Smooth muscle cell of the brain vasculature (primary cell): ENCODE measurements at regions not wholly inside any gene's neighbourhood (a gene's known extent, or its start where the extent isn't known, plus 50 kb on each side); places are given as distances from the start of the nearest gene placed in this dataset.
A peak's percentile ranks its signal among the peaks of the same experiment; 100 is the strongest.
"Not testable (repeated sequence)": the region's sequence is repeated elsewhere in the genome, so short reads cannot be mapped to it uniquely, and the experiment has no call there.

ENCODE experiments used
- DNase-seq: peaks from one replicate; pipeline ENCODE4 v3.0.0-alpha.2; 2012; ENCODE audit warnings: low read depth, low spot score

DNA sequence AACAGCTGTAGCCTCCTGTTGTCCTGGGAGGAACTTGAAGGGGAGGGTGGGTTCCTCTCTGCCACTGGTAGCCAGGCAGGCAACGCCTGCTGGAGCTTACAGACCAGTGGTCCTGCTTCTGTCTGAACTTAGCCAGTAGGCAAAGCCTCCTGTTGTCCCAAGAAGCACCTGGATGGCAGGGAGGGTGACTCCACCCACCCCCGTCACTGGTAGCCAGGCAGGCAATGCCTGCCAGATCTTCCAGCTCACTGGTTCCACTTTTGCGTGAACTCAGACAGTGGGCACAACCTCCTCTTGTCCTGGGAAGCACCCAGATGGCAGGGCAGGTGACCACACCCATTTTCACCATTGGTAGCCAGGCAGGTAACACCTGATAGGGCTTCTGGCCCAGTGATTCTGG lies 203.5 kb upstream of the DIPK2B start:
- no peak for DNase-seq

DNA sequence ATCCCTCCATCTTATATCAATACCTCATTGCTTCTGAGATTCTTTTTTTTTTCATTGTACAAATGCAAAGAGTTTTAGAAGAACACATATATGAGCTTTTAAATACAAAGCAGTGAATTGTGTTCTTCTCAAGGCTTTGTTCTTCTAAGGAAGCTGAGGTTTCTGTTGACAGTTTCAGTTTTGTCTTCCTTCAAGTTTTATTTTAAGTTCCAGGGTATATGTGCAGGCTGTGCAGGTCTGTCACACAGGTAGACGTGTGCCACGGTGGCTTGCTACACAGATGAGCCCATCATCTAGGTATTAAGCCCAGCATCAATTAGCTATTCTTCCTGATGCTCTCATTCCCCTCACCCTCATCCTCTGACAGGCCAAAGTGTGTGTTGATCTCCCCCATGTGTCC lies 201.2 kb upstream of the DIPK2B start:
- no peak for DNase-seq

DNA sequence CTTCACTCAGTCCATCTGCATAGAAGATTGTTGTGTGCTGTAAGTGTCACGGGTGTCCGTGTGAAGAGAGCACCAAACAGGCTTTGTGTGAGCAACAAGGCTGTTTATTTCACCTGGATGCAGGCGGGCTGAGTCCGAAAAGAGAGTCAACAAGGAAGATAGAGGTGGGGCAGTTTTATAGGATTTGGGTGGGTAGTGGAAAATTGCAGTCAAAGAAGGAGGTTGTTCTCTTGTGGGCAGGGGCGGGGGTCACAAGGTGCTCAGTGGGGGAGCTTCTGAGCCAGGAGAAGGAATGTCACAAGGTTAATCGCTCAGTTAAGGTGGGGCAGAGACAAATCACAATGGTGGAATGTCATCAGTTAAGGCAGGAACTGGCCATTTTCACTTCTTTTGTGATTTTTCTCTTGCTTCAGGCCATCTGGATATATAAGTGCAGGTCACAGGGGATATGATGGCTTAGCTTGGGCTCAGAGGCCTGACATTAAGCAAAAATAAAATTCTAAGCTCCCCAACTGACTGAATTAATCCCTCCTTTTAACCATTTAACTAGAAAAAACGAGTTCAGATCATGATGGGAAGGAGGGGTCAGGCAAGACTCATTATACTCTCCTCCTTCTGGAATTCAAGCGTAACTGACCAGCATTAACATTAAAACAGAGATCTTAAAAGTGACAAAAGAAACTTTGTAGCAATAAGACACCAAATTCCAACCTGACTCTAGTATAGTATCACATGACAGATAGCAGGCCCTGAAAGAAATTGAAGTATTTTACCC lies 200.5 kb upstream of the DIPK2B start:
- DNase-seq = not testable (repeated sequence)

DNA sequence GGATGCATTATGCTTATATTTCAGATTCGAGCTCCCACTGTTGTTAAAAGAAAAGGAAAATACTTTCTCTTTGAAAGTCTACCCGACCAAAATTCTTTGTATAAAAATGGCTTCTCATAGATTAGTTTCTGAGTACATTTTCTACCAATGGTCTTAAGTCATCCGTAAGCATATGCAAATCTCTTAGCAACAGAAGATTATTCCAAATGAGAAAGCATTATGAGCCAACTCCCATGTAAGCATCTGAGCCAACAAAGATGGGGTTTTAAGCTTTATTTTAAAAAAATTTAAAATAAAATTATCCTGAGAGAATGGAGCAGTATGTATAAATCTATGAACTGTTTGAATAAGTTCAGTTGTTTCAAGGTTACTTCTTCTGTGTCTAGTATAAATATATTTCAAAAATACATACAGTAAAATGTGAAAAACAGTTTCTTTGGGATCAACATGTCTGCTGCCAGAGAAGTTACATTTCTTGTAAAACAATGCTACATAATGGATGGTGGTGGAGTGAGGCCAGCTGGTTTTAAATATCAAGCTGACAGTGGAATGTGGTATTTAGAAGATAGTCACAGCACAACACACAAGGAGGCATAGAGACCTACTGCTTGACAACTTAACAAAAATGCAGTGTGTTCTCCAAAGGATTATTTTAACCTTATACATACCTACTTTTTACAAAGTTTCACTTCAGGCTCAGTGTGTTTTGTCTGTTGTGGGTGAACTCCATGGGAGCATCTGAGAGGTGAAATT lies 199.5 kb upstream of the DIPK2B start:
- DNase-seq = peak; percentile 18

DNA sequence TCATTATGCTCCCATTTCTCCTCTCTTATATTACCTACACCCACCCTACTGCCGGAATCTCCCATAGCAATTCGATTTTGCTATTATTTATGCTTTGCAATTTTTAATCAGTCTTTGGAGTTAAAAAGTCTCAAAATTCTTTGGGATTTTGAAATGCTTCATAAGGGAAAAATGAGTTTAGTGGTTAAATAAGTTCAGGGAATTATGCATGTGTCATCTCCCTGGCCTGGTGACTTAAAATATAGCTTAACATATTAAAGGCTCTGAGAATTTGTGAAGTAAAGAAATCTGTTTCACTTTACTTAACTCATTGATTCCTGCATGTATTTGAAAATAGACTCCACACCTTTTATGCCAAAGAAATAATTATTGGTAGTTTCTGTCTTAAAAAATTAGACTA lies 185.1 kb upstream of the DIPK2B start:
- no peak for DNase-seq

DNA sequence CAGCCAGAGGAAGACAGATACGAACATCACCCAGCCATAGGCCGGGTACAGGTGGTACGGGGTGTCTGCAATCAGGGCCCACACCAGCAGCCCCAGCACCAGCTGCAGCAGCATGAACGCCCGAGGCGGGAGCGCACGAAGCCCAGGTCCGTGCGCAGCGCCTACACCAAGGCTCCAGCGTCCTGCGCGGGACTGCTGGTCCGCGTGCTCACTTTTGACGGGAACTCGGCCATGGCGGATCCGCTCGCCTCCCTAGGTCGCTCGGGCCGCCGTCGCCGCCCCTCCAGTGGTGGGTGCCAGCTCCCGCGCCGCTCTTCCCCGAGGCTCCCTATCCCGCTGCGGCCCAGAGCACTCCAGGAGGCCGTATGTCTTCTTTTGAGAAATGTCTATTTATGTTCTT lies 181.2 kb upstream of the DIPK2B start:
- DNase-seq = no peak

DNA sequence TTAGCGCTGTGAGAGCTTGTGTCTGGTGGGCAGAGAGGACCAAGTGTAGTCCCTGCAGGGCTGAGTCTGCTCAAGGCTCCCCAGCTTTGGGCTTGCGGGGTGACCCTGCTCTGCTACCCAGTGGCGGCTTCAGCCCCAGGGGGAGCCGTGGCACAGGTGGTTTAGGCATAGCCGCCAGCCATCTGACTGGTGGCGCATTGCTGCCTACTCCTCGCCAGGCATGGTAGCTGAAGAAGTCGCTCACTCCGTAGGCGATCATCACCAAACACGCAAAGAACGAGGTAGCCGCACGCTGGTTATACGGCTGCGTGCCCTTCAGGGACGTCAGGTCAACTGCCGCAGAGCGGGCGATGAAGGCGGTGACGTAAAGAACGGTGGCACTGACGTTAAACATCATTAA lies 180.7 kb upstream of the DIPK2B start:
- DNase-seq = no peak

DNA sequence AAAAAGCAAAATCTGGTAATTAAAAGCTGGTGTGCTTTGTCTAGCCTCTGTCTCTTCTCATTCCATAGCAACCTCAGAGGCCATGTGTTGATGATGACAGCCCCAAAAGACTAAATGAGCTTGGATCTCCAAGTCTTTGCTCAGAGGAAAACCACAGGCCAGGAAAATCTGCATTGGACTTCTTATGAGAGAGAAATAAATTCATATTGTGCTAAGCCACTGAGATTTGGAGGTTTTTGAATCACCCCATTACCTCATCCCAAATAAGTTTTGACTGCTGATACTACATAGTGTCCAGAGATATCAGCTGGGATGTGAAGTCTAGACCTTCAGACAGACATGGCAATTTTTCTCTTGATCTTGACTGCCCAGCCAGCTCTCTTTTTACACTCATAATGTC lies 178.6 kb upstream of the DIPK2B start:
- no peak for DNase-seq

DNA sequence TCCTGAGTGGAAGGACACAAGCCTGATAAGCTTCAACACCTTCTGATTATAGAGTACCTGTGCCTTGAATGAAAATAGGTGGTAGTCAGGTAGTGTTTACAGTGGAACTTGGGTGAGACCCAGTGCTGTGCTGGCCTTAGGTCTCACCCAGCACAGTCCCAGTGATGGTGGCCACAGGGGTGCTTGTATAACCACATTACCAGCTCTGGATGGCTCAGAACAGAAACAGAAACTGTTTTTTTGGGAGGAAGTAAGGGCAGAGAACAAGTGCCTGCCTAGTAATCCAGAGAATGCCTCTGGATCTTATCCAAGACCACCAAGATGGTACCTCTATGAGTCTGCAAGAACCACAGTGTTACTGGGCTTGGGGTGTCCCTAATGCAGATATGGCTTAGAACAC lies 171.5 kb upstream of the DIPK2B start:
- DNase-seq = no peak

DNA sequence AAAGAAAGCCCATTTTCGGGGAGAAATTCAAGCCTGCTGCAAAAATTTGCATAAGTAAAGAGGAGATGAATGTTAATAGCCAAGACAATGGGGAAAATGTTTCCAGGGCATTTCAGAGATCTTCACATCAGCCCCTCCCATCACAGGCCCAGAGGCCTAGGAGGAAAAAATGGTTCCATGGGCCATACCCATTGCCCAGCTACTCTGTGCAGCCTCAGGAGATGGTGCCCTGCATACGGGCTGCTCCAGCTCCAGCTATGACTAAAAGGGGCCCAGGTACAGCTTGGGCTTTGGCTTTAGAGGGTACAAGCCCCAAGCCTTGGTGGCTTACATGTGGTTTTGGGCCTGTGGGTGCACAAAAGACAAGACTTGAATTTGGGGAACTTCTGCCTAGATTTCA lies 168.0 kb upstream of the DIPK2B start:
- DNase-seq = no peak

DNA sequence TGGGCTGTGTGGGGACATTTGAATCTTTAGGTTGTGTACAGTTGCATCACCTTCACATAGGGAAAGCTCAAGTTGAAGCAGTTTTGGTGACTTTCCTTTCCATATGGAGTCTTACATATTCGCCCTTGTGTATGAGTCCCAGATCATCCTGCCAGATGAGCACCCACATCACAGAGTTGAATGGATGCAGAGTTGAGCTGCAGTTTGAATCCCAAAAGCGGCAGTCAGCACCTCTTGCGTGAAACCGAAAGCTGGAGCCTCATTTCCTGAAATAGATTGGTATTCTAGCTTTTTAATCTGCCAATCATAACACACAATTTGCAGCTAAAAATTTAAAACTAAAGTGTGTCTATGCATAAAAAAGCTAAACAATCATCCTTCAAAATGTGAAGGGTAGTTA lies 162.9 kb upstream of the DIPK2B start:
- no peak for DNase-seq

DNA sequence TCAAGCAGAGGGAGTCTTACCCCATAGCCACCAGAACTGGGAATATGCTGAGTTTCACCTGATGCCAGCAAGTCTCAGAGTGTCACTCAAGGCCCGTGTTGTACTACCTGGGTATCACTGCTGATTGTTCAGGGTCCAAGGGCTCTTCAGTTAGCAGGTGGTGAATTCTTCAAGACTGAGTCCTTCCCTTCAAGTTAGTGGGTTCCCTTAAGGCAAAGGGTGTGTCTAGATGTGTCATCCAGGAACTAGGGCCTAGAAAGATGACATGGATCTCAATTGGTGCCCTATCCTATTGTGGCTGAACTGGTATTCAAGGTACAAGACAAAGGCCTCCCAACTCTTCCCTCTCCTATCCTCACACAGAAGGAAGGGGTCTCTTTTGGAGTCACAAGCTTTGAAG lies 159.9 kb upstream of the DIPK2B start:
- no peak for DNase-seq

DNA sequence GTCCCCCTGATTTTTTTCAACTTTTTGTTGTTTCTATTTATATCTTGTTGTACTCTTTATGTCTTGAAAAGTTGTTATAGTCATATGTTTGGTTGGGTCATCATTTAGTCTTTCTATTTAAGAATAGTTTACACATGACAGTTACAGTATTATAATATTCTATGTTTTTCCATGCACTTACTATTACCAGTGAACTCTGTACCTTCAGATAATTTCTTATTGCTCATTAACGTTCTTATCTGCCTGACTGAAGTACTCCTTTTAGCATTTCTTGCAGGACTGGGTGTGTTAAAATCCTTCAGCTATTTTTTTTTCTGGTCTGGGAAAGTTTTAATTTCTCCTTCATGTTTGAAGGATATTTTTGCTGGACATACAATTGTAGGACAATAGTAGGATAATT lies 157.7 kb upstream of the DIPK2B start:
- no peak for DNase-seq

DNA sequence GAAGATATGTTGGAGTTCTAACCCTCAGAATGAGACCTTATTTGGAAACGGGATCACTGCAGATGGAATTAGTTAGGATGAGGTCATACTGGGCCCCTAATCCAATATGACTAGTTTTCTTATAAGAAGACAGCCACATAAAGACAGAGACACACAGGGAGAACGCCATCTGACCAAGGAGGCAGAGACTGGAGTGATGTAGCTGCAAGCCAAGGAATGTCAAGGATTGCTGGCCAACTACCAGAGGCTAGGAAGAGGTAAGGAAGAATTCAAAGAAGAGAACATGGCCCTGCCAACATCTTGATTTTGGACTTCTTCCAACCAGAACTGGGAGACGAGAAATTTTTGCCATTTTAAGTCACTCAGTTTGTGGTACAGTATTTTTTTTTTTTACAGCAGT lies 152.8 kb upstream of the DIPK2B start:
- DNase-seq = no peak

DNA sequence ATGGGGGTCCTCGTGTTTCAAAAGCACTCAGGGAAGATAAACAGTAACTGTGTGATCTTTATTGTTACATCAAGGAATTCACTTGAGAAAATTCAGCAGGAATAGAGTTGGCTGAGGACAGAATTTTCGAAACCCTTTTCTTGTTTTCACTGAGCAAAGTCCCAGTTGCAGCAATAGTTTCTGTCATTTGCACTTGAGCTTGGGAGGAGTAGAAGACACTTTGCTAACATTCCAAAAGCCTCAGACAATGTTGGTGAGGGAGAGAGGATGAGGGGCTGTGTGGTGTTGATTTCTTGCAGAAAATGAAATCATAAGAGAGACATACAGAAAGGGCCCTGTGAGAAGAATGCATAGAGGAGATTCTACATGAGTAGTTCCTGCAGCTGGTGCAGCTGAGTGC lies 151.9 kb upstream of the DIPK2B start:
- no peak for DNase-seq

DNA sequence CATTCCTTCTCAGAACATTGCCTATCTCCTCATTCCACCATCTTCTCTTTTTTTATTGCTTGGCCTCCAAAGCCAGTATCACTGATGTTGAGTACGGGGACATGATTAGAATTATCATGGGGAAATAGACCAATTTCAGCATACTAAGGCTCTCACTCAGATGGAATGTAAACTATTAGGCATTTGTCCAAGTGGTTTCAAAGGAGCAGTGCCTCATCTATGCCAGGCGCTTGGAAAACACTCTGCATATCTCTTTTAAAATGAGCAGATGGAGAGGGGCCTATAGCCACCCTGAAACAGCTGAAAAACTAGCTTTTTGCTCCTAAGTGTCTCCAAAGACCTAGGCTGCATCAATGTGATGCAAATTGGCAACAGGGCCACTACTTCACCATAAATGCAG lies 150.8 kb upstream of the DIPK2B start:
- DNase-seq = no peak

DNA sequence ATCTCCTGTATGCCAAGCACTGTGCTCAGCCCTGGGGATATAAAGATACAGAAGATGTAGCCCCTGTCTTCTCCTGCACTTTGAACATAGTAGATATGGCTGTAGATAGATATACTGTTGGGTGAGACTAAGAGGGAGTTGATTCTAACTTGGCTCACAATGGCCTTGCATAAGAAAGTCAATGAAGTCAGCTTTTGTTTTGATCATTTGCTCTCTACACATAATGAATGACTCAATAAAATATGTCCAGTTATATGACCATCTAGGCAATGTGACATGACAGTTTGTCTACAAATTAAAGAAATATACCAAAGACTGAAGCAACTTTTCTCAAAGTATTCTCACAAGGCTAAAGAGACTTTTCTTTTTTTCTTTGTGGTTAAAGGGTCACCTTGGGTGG lies 147.6 kb upstream of the DIPK2B start:
- no peak for DNase-seq

DNA sequence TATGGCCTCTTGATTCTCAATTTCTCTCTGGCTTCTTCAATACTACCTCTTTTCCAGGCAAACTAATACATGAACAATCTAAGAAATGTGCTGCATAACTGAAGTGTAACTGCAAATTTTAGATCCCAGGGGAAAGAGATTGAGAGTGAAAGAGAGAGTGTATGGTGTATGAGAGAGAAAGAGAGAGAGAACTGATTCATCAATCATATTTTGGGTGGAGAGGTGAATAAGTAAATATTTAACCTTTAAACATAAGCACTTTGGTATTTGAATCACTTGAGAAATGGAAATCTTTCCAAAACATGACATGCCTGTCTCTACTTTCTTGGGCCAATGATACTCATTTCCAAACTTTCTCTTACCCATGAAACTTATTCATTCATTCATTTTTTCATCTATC lies 147.2 kb upstream of the DIPK2B start:
- no peak for DNase-seq

DNA sequence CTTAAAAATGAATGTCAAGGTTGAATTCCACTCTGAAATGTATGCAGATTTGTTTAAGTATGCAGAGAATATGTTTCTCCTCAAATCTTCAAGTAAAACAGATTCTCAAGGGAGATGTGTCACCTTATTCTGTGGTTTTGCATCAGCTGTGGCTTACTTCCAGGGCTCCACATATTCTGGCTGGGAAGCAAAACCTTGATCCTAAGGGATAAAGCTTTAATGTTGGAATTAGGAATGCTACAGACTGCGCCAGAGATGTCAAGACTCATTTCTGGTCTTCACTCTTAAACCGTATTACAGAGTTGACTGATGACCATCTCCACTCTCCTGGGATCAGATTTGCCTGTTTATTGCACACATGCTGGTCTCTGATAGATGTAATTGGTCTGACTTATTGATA lies 143.9 kb upstream of the DIPK2B start:
- DNase-seq = no peak

DNA sequence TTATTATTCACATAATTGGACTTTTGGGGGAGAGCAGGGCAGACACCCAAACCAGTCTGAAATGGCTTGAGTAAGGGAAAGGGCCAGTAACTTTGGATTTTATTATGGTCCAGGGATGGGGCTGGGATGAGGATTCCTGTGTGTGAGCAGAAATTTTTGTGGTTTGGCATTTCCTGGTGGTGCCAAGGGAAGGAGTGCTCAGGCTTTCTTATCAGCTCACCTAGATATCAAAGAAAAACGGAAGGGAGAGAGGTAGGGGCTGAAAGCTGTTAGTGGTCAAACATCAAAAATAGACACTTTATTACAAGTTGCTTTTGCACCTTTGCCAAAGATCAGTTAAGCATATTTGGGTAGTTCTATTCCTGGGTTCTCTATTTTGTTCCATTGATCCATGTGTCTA lies 128.5 kb upstream of the DIPK2B start:
- no peak for DNase-seq

DNA sequence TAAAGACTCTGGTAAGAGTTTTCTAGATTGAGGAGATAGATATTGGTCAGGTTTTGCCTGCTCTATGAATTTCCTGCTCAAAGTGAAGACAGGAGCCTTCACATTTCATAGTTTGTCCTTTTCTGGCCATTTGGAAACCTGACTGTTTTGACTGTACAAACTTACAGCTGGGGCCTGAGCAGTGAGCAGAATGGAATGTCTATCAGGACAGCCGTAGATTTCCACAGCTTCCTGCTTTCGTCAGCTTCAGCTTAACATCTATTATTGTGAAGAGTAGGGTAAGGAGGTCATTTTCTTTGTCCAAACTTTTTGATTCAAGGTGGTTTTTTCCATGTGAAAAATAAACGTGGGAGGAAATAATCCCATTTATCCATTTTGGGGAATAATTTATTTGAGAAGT lies 124.3 kb upstream of the DIPK2B start:
- no peak for DNase-seq

DNA sequence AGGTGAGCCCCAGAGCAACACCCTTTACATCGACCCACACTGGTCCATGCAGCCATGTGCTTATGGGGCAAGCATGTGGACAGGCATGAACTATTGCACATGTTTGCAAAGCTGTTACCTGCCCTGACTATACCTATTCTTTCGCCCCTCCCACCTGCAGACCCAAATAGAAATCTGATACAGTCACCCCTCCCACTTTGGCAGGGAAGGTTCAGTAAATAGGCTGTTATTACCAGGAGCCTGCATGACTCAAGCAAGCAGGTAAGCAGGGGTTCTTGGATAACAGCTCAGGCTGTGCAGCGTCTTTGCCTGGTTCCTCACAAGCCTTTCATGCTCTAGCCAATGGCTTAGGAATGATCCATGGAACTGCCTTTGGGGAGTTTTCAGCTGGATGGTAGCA lies 122.7 kb upstream of the DIPK2B start:
- DNase-seq = no peak

DNA sequence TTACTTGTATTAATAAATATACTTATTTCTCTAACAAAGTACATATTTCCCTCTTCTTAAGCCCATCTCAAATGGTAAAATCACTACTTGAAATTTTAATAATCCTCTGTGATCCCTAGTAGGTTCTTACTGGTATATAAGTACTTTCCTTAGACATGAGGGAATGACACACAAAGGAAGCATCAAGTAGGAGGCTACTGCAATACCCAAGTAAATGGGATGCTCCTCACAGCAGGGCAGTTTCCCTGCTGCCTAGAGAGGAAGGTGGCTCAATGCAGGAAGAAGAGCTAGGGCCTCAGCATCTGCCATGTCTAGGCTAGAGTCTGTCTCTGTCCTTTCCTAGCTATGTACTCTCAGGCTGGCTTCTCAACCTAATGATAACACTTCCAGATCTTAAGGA lies 122.1 kb upstream of the DIPK2B start:
- DNase-seq = no peak

DNA sequence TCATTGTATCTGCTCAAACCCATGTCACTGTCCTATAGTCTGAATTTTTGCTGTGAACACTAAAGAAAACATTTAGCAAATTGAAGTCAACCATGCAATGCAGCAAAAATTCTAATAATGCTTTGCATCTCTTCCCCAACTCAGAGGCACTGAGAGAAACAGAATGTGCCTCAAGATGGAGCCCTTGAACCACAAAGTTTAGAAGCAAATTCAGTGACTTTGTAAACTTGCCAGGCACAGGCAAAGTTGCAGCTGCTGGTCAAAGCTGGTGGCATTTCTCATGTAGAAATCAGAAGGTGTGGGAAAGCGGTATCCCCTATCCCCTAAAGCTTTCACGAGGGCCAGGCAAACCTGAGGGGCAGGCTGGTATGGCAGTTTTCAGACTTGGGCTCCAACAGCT lies 121.7 kb upstream of the DIPK2B start:
- DNase-seq = peak; percentile 54
